ENCODE measurements at regions not wholly inside any gene's neighbourhood (a gene's known extent, or its start where the extent isn't known, plus 50 kb on each side); places are given as distances from the start of the nearest gene placed in this dataset.

DNA sequence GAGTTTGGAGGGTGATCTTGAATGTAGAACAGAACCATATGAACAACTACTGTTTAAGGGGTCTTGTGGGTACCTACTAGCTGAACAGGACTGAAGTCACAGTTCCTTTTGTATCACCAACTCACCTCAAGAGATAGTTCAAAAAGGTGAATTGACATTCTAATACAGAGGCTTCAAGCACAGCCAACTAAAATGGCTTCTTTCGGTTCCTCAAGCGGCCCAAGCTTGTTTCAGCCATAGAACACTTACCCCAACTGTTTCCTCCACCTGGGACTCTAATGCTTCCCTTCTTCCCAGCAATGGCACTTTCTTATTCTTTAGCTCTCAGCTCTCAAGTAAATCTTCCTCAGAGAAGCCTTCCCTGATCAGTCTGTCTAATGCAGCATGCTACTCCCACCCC, 277.5 kb upstream of the GK2 start:
- TF ChIP-seq GATA2 (IDR thresholded peaks at IDR 0.05; ENCODE audit: insufficient read depth, insufficient read length, low read depth, low read length) (no peak), MAX (IDR thresholded peaks at IDR 0.05; ENCODE audit: insufficient read depth, insufficient read length) (no peak), FOS (IDR thresholded peaks at IDR 0.05; ENCODE audit: borderline replicate concordance, insufficient read depth, low read length) (no peak), POLR2AphosphoS5 (IDR thresholded peaks at IDR 0.05; ENCODE audit: insufficient read depth, low read depth, low read length) (no peak), CTCF (IDR thresholded peaks at IDR 0.05; ENCODE audit: extremely low read depth in 1 of 2, insufficient read depth in 1 of 2, low read depth in 1 of 2, low read length in 2 of 2) (no peak)
- CTCF ChIA-PET: no interaction called here
- Histone ChIP-seq H3K9me3 (replicated peaks; ENCODE audit: control insufficient read depth, insufficient read depth, low read length) (no peaks in the 10 kb centered on the region), H3K9ac (replicated peaks; ENCODE audit: extremely low read depth, insufficient read depth, low read length) (no peak overlapping the region), H3K4me3 (replicated peaks in 1 of 3; ENCODE audit: insufficient read depth in 1 of 3, low read depth in 1 of 3, low read length in 3 of 3) (no peak overlapping the region), H3K4me2 (ENCODE audit: insufficient read depth, low read length) (no peak overlapping the region), H3K36me3 (ENCODE audit: control insufficient read depth in 2 of 2, extremely low read depth in 1 of 2, insufficient read depth in 2 of 2, low read length in 2 of 2) (no peaks in the 10 kb centered on the region), H3K4me1 (ENCODE audit: control insufficient read depth, extremely low read depth, insufficient read depth, low read length) (no peaks in the 10 kb centered on the region), H2AFZ (ENCODE audit: low read depth, low read length) (no peak overlapping the region), H3K27ac (ENCODE audit: insufficient read depth, low read depth, low read length) (no peak overlapping the region), H3K27me3 (ENCODE audit: control insufficient read depth in 2 of 2, insufficient read depth in 2 of 2, low read length in 2 of 2) (no peaks in the 10 kb centered on the region), H3K79me2 (ENCODE audit: control insufficient read depth, insufficient read depth, low read length) (no peaks in the 10 kb centered on the region), H4K20me1 (replicated peaks; ENCODE audit: control insufficient read depth, extremely low read depth, insufficient read depth, low read length) (no peaks in the 10 kb centered on the region), H3K9me1 (replicated peaks; ENCODE audit: control insufficient read depth, extremely low read depth, insufficient read depth, low read length) (no peaks in the 10 kb centered on the region)
- DNase-seq (ENCODE audit: low read depth, low spot score) (no peak), FAIRE-seq (no peak)
- POLR2A ChIA-PET: no interaction called here
- no TSS peak for BruUV-seq (replicated peaks)
- intact Hi-C loops (cut with micrococcal nuclease) (no loop called here), dilution Hi-C loops (cut with MboI; ENCODE audit: extremely low pct_ligation_motif_present, low sequenced_read_pairs) (no loop called here)

GRCh38 chr4:79684516-79684915, 276.5 kb upstream of the GK2 start:
- no peak overlapping the region for H2AFZ ChIP-seq (ENCODE audit: low read depth, low read length)
- BruUV-seq (replicated peaks): no TSS peak
- DNase-seq (ENCODE audit: low read depth, low spot score) (no peak), FAIRE-seq (no peak)
- H3K79me2 ChIP-seq (ENCODE audit: control insufficient read depth, insufficient read depth, low read length): no peaks in the 10 kb centered on the region
- no peak overlapping the region for H3K4me3 ChIP-seq (replicated peaks in 1 of 3; ENCODE audit: insufficient read depth in 1 of 3, low read depth in 1 of 3, low read length in 3 of 3)
- H4K20me1 ChIP-seq (replicated peaks; ENCODE audit: control insufficient read depth, extremely low read depth, insufficient read depth, low read length): no peaks in the 10 kb centered on the region
- H3K9me3 ChIP-seq (replicated peaks; ENCODE audit: control insufficient read depth, insufficient read depth, low read length): no peaks in the 10 kb centered on the region
- ChIA-PET CTCF (no interaction called here), POLR2A (no interaction called here)
- no peak overlapping the region for H3K4me2 ChIP-seq (ENCODE audit: insufficient read depth, low read length)
- intact Hi-C loops (cut with micrococcal nuclease): no loop called here
- no peaks in the 10 kb centered on the region for H3K4me1 ChIP-seq (ENCODE audit: control insufficient read depth, extremely low read depth, insufficient read depth, low read length)
- no peaks in the 10 kb centered on the region for H3K36me3 ChIP-seq (ENCODE audit: control insufficient read depth in 2 of 2, extremely low read depth in 1 of 2, insufficient read depth in 2 of 2, low read length in 2 of 2)
- H3K27ac ChIP-seq (ENCODE audit: insufficient read depth, low read depth, low read length): no peak overlapping the region
- H3K9me1 ChIP-seq (replicated peaks; ENCODE audit: control insufficient read depth, extremely low read depth, insufficient read depth, low read length): no peaks in the 10 kb centered on the region
- dilution Hi-C loops (cut with MboI; ENCODE audit: extremely low pct_ligation_motif_present, low sequenced_read_pairs): no loop called here
- H3K27me3 ChIP-seq (ENCODE audit: control insufficient read depth in 2 of 2, insufficient read depth in 2 of 2, low read length in 2 of 2): no peaks in the 10 kb centered on the region
- TF ChIP-seq EZH2 (IDR thresholded peaks at IDR 0.05; ENCODE audit: borderline replicate concordance, low read depth, low read length, severe bottlenecking) (no peak), JUN (IDR thresholded peaks at IDR 0.05; ENCODE audit: borderline replicate concordance, insufficient read depth, insufficient read length, low read depth) (no peak), MYC (IDR thresholded peaks at IDR 0.05; ENCODE audit: low read depth, low read length) (no peak), GATA2 (IDR thresholded peaks at IDR 0.05; ENCODE audit: insufficient read depth, insufficient read length, low read depth, low read length) (no peak), CTCF (IDR thresholded peaks at IDR 0.05; ENCODE audit: extremely low read depth in 1 of 2, insufficient read depth in 1 of 2, low read depth in 1 of 2, low read length in 2 of 2) (no peak), MAX (IDR thresholded peaks at IDR 0.05; ENCODE audit: insufficient read depth, insufficient read length) (no peak), POLR2A (IDR thresholded peaks at IDR 0.05; ENCODE audit: low read depth, low read length) (no peak), FOS (IDR thresholded peaks at IDR 0.05; ENCODE audit: borderline replicate concordance, insufficient read depth, low read length) (no peak), POLR2AphosphoS5 (IDR thresholded peaks at IDR 0.05; ENCODE audit: insufficient read depth, low read depth, low read length) (no peak)
- no peak overlapping the region for H3K9ac ChIP-seq (replicated peaks; ENCODE audit: extremely low read depth, insufficient read depth, low read length)
